ENCODE measurements at regions not wholly inside any gene's neighbourhood (a gene's known extent, or its start where the extent isn't known, plus 50 kb on each side); places are given as distances from the start of the nearest gene placed in this dataset.

DNA sequence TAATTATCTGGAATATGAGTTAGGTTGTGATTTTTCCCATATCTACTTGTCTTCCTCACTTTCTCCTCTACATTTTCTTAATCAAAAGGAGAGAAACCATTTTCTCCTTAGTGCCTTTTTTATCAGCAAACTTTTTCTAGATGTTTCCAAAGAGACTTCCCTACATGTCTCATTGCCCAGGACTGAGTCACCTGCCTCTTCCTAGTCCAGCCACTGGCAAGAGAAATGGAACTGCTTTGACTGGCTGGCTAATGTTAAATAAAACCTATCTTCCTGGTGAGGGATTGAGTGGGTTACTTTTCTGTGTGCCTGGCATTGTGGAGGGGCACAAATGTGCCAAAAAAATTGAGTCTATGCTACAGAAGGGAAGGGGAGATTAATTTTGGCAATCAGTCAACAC is 52.1 kb upstream of the CD5L start:
- Histone ChIP-seq H3K79me2 (ENCODE audit: control insufficient read depth, insufficient read depth, low read length) (no peaks in the 10 kb centered on the region), H2AFZ (ENCODE audit: low read depth, low read length) (no peak overlapping the region), H3K27me3 (ENCODE audit: control insufficient read depth in 2 of 2, insufficient read depth in 2 of 2, low read length in 2 of 2) (no peaks in the 10 kb centered on the region), H3K4me2 (ENCODE audit: insufficient read depth, low read length) (no peak overlapping the region), H3K36me3 (ENCODE audit: control insufficient read depth in 2 of 2, extremely low read depth in 1 of 2, insufficient read depth in 2 of 2, low read length in 2 of 2) (no peaks in the 10 kb centered on the region), H3K27ac (ENCODE audit: insufficient read depth, low read depth, low read length) (no peak overlapping the region), H3K9me3 (replicated peaks; ENCODE audit: control insufficient read depth, insufficient read depth, low read length) (no peaks in the 10 kb centered on the region), H3K9me1 (replicated peaks; ENCODE audit: control insufficient read depth, extremely low read depth, insufficient read depth, low read length) (no peaks in the 10 kb centered on the region), H3K4me1 (ENCODE audit: control insufficient read depth, extremely low read depth, insufficient read depth, low read length) (no peaks in the 10 kb centered on the region), H3K4me3 (replicated peaks in 1 of 3; ENCODE audit: insufficient read depth in 1 of 3, low read depth in 1 of 3, low read length in 3 of 3) (no peak overlapping the region), H3K9ac (replicated peaks; ENCODE audit: extremely low read depth, insufficient read depth, low read length) (no peak overlapping the region), H4K20me1 (replicated peaks; ENCODE audit: control insufficient read depth, extremely low read depth, insufficient read depth, low read length) (no peaks in the 10 kb centered on the region)
- no peak for TF ChIP-seq POLR2A (IDR thresholded peaks at IDR 0.05; ENCODE audit: low read depth, low read length)
- no peak for TF ChIP-seq MYC (IDR thresholded peaks at IDR 0.05; ENCODE audit: low read depth, low read length)
- TF ChIP-seq POLR2AphosphoS5 (IDR thresholded peaks at IDR 0.05; ENCODE audit: insufficient read depth, low read depth, low read length), result no peak
- DNase-seq (ENCODE audit: low read depth, low spot score) (no peak), FAIRE-seq (no peak)
- BruUV-seq (replicated peaks), result no TSS peak
- POLR2A ChIA-PET, result no interaction called here
- dilution Hi-C loops (cut with MboI; ENCODE audit: extremely low pct_ligation_motif_present, low sequenced_read_pairs), result no loop called here
- CTCF ChIA-PET, result interaction anchor here (1.9 to 2.2 kb wide), 2 partner anchors 16 to 313 kb away, joined by 4 to 8 read pairs; no protein-coding TSS in a partner anchor
- intact Hi-C loops (cut with micrococcal nuclease), result no loop called here

GRCh38 chr1:157894613-157895165 is 53.1 kb upstream of the CD5L start:
- H3K9me1 ChIP-seq (replicated peaks; ENCODE audit: control insufficient read depth, extremely low read depth, insufficient read depth, low read length), result no peaks in the 10 kb centered on the region
- ChIA-PET CTCF (interaction anchor here (1.9 kb wide), 1 partner anchor 314 kb away, joined by 4 read pairs; no protein-coding TSS in a partner anchor), POLR2A (no interaction called here)
- no peaks in the 10 kb centered on the region for H3K36me3 ChIP-seq (ENCODE audit: control insufficient read depth in 2 of 2, extremely low read depth in 1 of 2, insufficient read depth in 2 of 2, low read length in 2 of 2)
- no peak overlapping the region for H2AFZ ChIP-seq (ENCODE audit: low read depth, low read length)
- H3K27me3 ChIP-seq (ENCODE audit: control insufficient read depth in 2 of 2, insufficient read depth in 2 of 2, low read length in 2 of 2), result no peaks in the 10 kb centered on the region
- H3K79me2 ChIP-seq (ENCODE audit: control insufficient read depth, insufficient read depth, low read length), result no peaks in the 10 kb centered on the region
- no peaks in the 10 kb centered on the region for H4K20me1 ChIP-seq (replicated peaks; ENCODE audit: control insufficient read depth, extremely low read depth, insufficient read depth, low read length)
- dilution Hi-C loops (cut with MboI; ENCODE audit: extremely low pct_ligation_motif_present, low sequenced_read_pairs), result no loop called here
- FAIRE-seq (no peak), DNase-seq (ENCODE audit: low read depth, low spot score) (no peak)
- no peak for TF ChIP-seq JUN (IDR thresholded peaks at IDR 0.05; ENCODE audit: borderline replicate concordance, insufficient read depth, insufficient read length, low read depth)
- TF ChIP-seq, protein P1, sequence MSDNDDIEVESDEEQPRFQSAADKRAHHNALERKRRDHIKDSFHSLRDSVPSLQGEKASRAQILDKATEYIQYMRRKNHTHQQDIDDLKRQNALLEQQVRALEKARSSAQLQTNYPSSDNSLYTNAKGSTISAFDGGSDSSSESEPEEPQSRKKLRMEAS (IDR thresholded peaks at IDR 0.05; ENCODE audit: insufficient read depth, insufficient read length), result no peak
- TF ChIP-seq EZH2 (IDR thresholded peaks at IDR 0.05; ENCODE audit: borderline replicate concordance, low read depth, low read length, severe bottlenecking), result no peak
- no peak for TF ChIP-seq POLR2AphosphoS5 (IDR thresholded peaks at IDR 0.05; ENCODE audit: insufficient read depth, low read depth, low read length)
- TF ChIP-seq FOS (IDR thresholded peaks at IDR 0.05; ENCODE audit: borderline replicate concordance, insufficient read depth, low read length), result no peak
- TF ChIP-seq POLR2A (IDR thresholded peaks at IDR 0.05; ENCODE audit: low read depth, low read length), result no peak
- TF ChIP-seq CTCF (IDR thresholded peaks at IDR 0.05; ENCODE audit: extremely low read depth in 1 of 2, insufficient read depth in 1 of 2, low read depth in 1 of 2, low read length in 2 of 2), result no peak
- TF ChIP-seq MYC (IDR thresholded peaks at IDR 0.05; ENCODE audit: low read depth, low read length), result no peak
- no peak for TF ChIP-seq GATA2 (IDR thresholded peaks at IDR 0.05; ENCODE audit: insufficient read depth, insufficient read length, low read depth, low read length)
- H3K4me1 ChIP-seq (ENCODE audit: control insufficient read depth, extremely low read depth, insufficient read depth, low read length), result no peaks in the 10 kb centered on the region
- H3K4me3 ChIP-seq (replicated peaks in 1 of 3; ENCODE audit: insufficient read depth in 1 of 3, low read depth in 1 of 3, low read length in 3 of 3), result no peak overlapping the region
- intact Hi-C loops (cut with micrococcal nuclease), result no loop called here
- H3K9ac ChIP-seq (replicated peaks; ENCODE audit: extremely low read depth, insufficient read depth, low read length), result no peak overlapping the region
- H3K27ac ChIP-seq (ENCODE audit: insufficient read depth, low read depth, low read length), result no peak overlapping the region
- no peak overlapping the region for H3K4me2 ChIP-seq (ENCODE audit: insufficient read depth, low read length)
- no TSS peak for BruUV-seq (replicated peaks)
- H3K9me3 ChIP-seq (replicated peaks; ENCODE audit: control insufficient read depth, insufficient read depth, low read length), result no peaks in the 10 kb centered on the region
